Uterus (tissue), 3 donors: ENCODE measurements at regions not wholly inside any gene's neighbourhood (a gene's known extent, or its start where the extent isn't known, plus 50 kb on each side); places are given as distances from the start of the nearest gene placed in this dataset.

Experiments
- DNase-seq, 2 donors: peaks; one replicate each; pipeline ENCODE4 v3.0.0-alpha.2; 2019 to 2020
- H3K27ac ChIP-seq, 2 donors: fragments of 200-600 bp; sonication (generic); 1 replicate in 1 of 2; 2 replicates in 1 of 2; pipeline ENCODE4 v1.5.1; 2016 to 2018
- H3K27me3 ChIP-seq, 2 donors: fragments of 200-600 bp; sonication (generic); one replicate each; pipeline ENCODE4 v1.5.1; 2018 to 2019; ENCODE audit warnings: control low read depth in 1 of 2
- H3K36me3 ChIP-seq, 2 donors: fragments of 200-600 bp; sonication (generic); one replicate each; pipeline ENCODE4 v1.5.1; 2019; ENCODE audit warnings: control low read depth in 1 of 2
- H3K4me1 ChIP-seq, 2 donors: fragments of 200-600 bp; sonication (generic); one replicate each; pipeline ENCODE4 v1.5.1; 2018 to 2019; ENCODE audit warnings: control low read depth in 1 of 2
- H3K4me3 ChIP-seq, 2 donors: fragments of 200-600 bp; sonication (generic); 1 replicate in 1 of 2; 2 replicates in 1 of 2; pipeline ENCODE4 v1.5.1; 2018 to 2019; ENCODE audit warnings: mild to moderate bottlenecking in 1 of 2
- H3K9me3 ChIP-seq, 2 donors: fragments of 200-600 bp; sonication (generic); one replicate each; pipeline ENCODE4 v1.5.1; 2019; ENCODE audit warnings: control low read depth in 1 of 2
- CTCF ChIP-seq, 4 experiments: fragments of 200-600 bp in 2 of 4; fragments of 450-650 bp in 2 of 4; sonication (generic) in 2 of 4; IDR thresholded peaks; one replicate each; pipeline ENCODE4 v1.5.1; 2016 to 2019; ENCODE audit warnings: antibody characterized with exemption in 4 of 4, mild to moderate bottlenecking in 2 of 4, moderate library complexity in 1 of 4
- POLR2A ChIP-seq, 2 donors: fragments of 450-650 bp; IDR thresholded peaks; one replicate each; pipeline ENCODE4 v1.6.1; 2016; ENCODE audit warnings: antibody characterized with exemption in 2 of 2, mild to moderate bottlenecking in 1 of 2, moderate library complexity in 1 of 2
- intact Hi-C: fragments of 100-400 bp; cut with DNase I; formaldehyde crosslinking; loops from one replicate; pipeline ENCODE4 v1.15.1; 2023; ENCODE audit warnings: low total_unique reads
- donor health status: DM: yes; HTN: yes; CAD: no.

- Histone ChIP-seq H3K9me3 (no peaks in the 10 kb centered on the region), H3K4me1 (no peaks in the 10 kb centered on the region), H3K36me3 (no peaks in the 10 kb centered on the region), H3K27ac (no peak overlapping the region), H3K4me3 (no peak overlapping the region), H3K27me3 (no peaks in the 10 kb centered on the region)
- DNase-seq, result no peak
- no peak for TF ChIP-seq CTCF (IDR thresholded peaks at IDR 0.05)
- no peak for TF ChIP-seq POLR2A (IDR thresholded peaks at IDR 0.05)
- intact Hi-C loops, result no loop called here
Measured at GRCh38 chr7:16040346-16040745, 353.9 kb upstream of the MEOX2 start.

DNA sequence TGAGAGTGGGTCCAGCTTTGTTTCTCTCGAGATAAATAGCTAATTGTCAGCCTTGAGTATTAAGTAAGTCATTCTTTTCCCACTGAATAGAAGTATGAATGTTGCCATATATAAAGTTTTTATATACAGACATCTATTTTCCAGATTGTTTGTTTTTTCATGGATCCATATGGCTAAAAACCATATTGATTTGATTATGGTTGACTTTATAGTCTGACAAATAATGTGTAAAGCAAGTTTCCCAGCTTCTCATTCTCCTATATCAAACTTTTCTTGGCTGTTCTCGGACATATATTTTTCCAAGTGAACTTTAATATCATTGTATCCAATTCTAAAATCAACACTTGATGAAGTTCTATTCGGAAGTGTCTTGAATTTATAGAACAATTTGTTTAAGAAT, 352.4 kb upstream of the MEOX2 start:
- Histone ChIP-seq H3K9me3 (no peaks in the 10 kb centered on the region), H3K4me3 (no peak overlapping the region), H3K27ac (no peak overlapping the region), H3K27me3 (no peaks in the 10 kb centered on the region), H3K36me3 (no peaks in the 10 kb centered on the region), H3K4me1 (no peaks in the 10 kb centered on the region)
- intact Hi-C loops, result no loop called here
- TF ChIP-seq CTCF (IDR thresholded peaks at IDR 0.05), result no peak
- TF ChIP-seq POLR2A (IDR thresholded peaks at IDR 0.05), result no peak
- no peak for DNase-seq

GRCh38 chr7:16035392-16035791, 348.9 kb upstream of the MEOX2 start:
- H3K4me1 ChIP-seq, result no peaks in the 10 kb centered on the region

GRCh38 chr7:16034866-16035265, 348.4 kb upstream of the MEOX2 start:
- intact Hi-C loops, result no loop called here
- no peak overlapping the region for H3K27ac ChIP-seq
- no peaks in the 10 kb centered on the region for H3K27me3 ChIP-seq
- TF ChIP-seq POLR2A (IDR thresholded peaks at IDR 0.05), result no peak
- TF ChIP-seq CTCF (IDR thresholded peaks at IDR 0.05), result no peak
- no peaks in the 10 kb centered on the region for H3K36me3 ChIP-seq
- H3K9me3 ChIP-seq, result no peaks in the 10 kb centered on the region
- H3K4me3 ChIP-seq, result no peak overlapping the region
- H3K4me1 ChIP-seq, result no peaks in the 10 kb centered on the region
- no peak for DNase-seq

More at GRCh38 chr7:16035392-16035791, 348.9 kb upstream of the MEOX2 start:
- intact Hi-C loops, result no loop called here
- no peaks in the 10 kb centered on the region for H3K27me3 ChIP-seq
- TF ChIP-seq CTCF (IDR thresholded peaks at IDR 0.05), result no peak
- TF ChIP-seq POLR2A (IDR thresholded peaks at IDR 0.05), result no peak
- no peak overlapping the region for H3K27ac ChIP-seq
- H3K4me3 ChIP-seq, result no peak overlapping the region
- no peaks in the 10 kb centered on the region for H3K9me3 ChIP-seq
- no peaks in the 10 kb centered on the region for H3K36me3 ChIP-seq
- no peak for DNase-seq

GRCh38 chr7:16034353-16034752, 347.9 kb upstream of the MEOX2 start:
- no peaks in the 10 kb centered on the region for H3K4me1 ChIP-seq
- intact Hi-C loops, result no loop called here
- H3K36me3 ChIP-seq, result no peaks in the 10 kb centered on the region
- no peak for DNase-seq
- TF ChIP-seq POLR2A (IDR thresholded peaks at IDR 0.05) (no peak), CTCF (IDR thresholded peaks at IDR 0.05) (no peak)
- H3K9me3 ChIP-seq, result no peaks in the 10 kb centered on the region
- no peak overlapping the region for H3K4me3 ChIP-seq
- H3K27me3 ChIP-seq, result no peaks in the 10 kb centered on the region
- H3K27ac ChIP-seq, result no peak overlapping the region
